ENCODE measurements at regions not wholly inside any gene's neighbourhood (a gene's known extent, or its start where the extent isn't known, plus 50 kb on each side); places are given as distances from the start of the nearest gene placed in this dataset.

DNA sequence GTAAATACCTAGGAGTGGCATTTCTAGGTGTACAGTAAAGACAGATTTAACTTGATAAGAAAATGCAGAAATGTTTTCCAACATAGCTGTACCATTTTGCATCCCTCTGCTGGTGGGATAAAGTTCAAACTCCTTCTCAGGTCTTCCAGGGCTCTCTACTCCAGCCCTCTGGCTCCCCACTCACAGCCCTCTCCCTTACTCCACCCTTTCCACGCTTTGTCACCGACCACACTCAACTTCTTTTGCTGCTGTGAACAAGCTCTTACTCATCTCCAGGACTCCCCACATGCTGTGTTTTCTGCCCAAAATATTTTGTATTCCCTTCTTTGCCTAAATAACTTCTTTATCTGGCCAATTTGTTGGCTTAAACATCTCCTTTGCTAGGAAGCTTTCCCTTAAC lies 90.6 kb upstream of the OSMR start:
- DNase-seq = no peak

DNA sequence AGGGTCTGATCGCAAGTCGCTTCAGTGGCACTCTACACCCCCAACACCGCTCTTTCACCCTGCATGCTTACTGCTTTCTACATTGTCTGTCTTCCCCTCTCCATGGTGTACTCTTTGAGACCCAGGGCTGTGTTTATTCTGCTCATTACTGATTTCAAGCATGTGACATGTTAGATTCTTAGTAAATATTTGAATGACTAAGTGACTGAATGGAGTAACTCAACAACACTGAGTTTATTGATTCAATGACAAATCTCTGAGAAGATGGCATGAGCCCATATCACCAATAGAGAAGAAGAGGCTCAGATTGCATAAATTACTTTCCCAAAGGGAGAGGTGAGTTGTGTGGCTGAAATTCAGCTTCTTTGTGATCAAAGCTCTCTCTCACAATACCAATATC lies 89.7 kb upstream of the OSMR start:
- no peak for DNase-seq

DNA sequence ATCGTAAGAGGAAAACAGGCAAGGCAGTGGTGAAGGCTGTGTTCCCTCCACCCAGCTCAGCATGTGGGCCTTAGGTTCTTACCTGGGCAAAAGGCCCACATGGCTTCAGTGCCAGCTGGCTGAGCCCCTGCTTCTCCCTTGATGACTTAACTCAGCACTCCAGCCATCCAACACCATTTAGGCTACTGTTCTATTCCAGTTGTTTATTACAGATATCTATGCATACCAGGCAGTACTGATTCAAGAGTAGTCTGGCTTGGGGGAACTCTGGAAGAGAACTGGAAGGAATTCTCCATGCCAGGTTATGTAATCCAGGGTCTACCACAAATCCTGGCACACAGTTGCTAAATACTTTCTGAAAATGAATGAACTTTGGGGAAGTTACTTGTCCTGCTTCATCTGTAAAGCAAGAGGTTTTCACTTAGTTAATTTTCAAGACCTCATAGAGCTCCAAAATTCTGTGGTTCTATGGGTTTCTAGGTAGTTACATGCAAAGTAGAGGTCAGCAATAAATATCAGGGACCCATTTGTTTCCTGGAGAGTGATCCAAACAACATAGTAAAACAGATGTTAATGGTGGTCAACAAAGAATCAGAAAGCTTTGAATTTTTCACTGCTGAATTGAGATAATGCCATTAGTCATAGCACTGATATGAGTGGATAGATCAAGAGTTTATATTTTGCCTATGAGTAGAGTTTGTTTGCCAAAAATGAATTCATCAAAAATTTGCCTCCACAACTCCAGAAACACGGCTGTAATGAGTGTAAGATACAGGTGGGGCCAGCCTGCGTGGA lies 88.2 kb upstream of the OSMR start:
- DNase-seq = no peak

DNA sequence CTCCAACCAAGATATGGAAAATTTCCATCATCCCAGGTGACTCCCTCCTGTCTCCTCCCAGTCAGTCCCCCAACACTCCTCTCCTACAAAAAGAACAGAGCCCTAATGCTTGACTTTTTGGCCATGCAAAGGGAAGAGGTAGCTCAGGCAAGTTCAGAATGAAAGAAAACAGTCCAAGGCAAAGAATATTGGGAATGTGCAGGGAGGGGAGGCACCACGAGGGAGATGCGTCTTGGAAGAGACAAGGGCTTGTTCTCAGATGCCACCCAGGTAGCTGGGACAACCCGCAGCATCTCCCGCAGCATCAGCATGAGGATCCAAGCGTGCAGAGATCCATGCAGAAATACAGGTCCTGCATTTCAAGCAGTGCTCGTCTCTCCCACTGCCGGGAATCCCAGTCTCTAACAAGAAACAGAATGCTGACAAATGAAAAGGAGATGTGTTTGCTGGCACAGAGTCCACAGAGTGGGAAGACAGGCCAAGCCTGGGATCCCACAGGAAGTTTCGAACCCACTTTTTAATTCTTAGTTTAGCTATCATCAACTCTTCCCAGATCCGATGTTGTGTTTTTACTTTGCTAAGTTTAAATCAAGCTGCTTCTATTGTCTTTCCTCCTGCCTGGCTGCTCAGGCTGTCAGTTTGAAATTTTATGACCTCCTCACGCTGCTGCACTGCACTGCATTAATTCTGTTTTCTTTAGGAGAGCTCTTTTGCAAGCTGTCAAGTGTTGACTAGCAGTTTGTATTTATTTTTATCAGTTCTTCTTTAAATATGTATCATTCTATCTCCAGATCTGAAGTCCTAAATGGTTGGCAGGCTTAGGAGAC lies 86.8 kb upstream of the OSMR start:
- DNase-seq = no peak

DNA sequence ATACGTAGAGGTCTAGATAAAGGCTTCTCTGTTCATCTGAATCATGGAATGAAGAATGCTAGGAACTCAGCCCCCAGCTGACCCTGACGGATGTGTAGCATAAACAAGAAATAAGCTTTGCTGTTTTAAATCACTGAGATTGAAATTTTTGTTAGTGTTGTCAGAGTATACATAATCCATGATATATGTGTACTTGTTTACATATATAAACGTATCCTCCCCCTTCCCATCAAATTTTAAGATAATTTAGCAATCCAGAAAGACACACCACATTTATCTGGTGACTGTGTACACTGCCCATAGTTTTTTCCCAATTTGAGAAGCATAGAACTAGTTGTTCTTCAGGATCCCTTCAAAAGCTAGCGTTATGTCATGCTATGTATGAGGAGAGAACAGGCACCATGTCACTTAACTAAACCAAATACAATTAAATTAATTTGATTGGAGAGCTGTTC lies 80.8 kb upstream of the OSMR start:
- DNase-seq = no peak

DNA sequence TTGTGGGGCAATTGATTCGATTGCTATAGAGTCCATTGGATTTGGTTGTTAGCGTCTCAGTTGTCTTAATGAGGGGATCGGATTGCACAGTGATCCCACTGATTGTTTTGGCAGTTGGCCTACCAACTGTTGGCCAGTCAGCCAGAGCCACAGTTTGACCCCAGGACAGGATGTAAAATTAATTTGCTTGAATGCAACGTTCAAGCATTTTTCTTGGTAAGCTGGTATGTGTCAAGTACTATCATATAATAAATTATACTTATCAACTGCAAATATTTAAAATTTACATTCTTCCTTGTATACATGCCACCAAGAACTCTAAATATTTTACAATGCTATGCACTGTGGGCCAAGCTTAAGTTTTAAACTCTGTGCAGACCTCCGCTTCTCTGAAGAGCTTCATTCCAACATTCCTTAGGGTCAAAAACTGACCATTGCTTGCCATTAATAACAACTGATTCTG lies 80.4 kb upstream of the OSMR start:
- no peak for DNase-seq

DNA sequence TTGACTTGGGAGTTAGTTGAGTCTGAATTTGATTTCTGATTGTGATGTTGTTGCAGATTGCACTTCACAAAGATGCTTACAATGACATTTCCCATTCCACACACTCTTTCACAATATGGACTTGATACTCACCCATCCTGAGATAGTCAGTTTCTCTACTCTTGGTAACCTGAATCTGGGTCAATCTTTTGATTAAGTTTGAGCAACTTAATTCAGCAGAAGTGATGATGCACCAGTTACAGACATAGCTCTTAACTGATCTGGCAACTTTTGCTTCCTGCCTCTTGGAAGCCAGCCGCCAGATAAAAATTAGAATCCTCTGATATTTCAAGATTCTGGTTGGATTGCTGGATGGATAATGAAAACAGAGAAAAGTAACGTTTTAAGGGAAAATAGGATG lies 79.7 kb upstream of the OSMR start:
- DNase-seq = no peak

DNA sequence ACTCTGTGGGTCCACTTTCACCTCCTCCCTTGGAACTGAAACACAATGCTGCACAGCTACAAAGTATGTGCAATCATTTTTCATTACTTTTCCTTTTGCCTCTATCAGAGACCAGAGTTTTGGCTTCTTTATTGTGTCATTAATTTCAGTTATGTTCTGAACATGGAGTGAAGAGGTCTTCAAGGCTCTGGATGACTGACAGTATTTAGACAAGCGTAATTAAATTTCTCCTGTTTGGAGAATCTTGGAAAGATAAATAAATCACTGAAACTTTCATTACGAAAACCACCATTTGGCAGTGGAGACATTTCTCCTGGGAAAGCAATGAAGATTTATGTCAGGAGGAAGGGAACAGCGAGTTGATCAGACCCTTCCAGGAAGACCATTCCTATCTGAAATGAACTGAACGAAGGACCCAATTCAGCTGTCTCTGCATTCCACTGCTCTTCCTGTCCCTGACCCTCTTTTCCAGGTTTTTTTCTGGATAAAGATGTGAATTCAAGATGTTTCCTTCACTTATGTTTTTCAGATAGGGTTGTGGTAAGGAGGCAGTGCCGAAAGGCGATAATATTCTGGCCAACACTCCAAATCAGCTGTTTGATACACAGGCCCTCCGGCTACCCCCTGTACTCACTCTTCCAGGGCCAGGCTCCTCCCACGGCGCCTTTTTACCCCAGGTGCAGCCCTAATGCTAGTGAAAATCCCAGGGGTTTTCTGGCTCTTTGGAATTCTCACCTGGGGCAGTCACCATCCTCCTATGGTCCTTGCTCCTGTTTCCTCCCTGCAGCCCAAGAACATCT lies 77.2 kb upstream of the OSMR start:
- DNase-seq = no peak

DNA sequence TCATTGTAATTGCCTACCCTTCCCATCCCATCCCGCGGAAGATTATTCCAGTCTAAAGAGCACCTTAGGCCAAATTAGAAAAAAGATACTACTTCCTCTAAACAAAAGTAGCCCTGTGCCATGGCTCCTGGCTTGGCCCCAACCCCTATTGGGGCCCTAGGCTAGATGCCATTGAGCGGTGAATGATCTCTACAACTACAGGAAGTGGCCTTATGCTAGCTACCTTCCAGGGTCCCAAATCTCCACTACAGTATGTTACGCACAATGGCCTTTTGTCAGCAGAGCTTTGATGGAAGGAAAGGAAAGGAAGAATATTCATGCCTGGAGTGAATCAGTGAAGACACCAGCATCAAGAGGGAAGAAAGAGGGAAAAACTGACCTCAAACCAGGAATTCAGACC lies 73.3 kb upstream of the OSMR start:
- DNase-seq = no peak

DNA sequence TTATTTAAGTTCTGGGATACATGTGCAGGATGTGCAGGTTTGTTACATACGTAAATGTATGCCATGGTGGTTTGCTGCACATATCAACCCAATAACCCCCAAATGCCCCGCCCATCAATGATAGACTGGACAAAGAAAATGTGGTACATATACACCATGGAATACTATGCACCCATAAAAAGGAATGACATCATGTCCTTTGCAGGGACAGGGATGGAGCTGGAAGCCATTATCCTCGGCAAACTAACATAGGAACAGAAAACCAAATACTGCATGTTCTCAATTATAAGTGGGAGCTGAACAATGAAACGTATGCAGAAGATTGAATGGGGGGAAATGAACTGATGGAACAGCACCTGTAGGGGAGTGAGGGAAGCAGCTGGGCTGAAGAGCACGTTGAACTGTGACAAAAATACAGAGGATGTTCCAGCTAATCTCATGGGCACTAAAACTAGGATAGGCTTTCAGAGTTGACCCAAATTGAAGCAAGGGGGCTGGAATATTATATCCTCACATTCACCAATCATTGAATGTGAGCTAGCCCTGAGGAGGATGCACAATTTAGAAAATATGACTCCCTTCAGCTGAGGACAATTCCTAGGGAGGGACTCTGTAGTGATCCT lies 70.5 kb upstream of the OSMR start:
- DNase-seq = no peak

DNA sequence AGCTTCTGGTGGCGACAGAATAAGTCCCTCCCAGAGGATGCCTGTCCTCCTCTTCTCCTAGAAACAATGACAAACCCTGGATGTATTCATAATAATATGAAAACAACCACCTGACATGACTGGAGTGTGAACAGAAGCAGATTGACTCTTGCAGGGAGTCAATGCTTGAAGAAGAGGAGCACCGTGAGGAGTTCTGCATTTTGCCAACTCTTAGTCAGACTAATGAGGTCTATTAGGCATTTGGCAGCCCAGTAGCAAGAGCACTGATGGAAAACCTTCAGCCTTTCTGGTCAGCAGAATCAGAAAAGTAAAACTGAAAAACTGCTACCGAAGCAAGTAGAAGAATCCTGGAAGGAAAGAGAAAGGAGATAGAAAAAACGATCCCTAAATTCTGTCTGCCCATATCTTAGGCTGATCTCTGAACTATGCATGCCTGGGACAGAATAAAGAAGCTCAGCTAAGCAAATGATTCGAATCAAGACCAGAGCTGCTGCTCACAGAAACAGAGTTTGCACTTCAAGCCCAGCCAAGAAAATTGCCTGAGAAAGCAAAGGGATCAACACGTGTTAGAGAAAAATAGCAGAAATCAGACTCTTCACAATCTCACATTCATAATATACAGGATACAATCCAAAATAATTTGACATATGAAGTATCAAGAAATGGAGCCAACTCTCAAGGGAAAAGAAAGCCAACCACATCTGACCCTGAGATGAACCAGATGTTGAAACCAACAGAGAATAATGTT lies 69.5 kb upstream of the OSMR start:
- no peak for DNase-seq

DNA sequence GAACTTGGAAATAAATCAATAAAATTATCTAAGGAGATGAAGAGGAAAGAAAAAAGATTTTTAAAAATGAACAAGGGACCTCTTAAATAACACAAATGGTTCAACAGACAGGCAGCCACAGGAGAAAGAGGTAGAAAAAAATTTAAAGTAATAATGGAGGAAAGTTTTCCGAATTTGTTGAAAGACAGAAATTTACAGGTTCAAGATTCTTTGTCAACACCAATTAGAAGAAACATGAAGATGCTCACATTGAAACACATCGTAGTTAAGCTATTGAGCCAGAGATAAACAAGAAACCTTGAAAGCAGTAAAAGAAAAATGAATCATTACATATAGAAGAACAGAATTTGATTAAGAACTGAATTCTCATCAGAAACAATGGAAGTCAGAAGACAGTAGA lies 68.7 kb upstream of the OSMR start:
- no peak for DNase-seq

DNA sequence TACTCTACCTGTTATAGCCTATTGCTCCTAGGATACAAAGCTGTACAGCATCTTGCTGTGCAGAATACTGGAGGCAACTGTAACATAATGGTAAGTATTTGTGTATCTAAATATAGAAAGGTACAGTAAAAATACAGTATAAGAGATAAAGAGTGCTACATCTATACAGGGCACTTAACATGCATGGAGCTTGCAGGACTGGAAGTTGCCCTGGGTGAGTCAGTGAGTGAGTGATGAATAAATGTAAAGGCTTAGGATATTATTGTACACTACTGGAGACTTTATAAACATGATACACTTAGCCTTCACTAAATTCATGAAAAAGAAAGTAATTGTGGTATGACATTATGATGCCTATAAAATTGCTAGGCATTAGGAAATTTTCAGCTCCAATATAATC lies 65.5 kb upstream of the OSMR start:
- DNase-seq = no peak

DNA sequence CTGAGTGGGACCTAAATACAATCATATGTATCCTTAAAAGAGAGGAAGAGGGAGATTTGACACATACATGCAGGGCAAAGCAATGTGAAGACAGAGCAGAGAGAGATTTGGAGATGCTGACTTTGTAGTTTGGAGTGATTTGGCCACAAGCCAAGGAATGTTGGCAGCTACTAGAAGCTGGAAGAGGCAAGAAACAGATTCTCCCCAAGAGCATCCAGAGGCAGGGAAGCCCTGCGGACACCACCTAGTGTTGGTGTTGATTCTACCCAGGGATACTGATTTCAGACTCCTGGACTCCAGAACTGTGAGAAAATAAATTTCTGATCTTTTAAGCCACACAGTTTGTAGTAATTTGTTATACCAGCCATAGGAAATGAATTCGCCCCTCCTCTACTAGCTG lies 64.9 kb upstream of the OSMR start:
- DNase-seq = no peak

DNA sequence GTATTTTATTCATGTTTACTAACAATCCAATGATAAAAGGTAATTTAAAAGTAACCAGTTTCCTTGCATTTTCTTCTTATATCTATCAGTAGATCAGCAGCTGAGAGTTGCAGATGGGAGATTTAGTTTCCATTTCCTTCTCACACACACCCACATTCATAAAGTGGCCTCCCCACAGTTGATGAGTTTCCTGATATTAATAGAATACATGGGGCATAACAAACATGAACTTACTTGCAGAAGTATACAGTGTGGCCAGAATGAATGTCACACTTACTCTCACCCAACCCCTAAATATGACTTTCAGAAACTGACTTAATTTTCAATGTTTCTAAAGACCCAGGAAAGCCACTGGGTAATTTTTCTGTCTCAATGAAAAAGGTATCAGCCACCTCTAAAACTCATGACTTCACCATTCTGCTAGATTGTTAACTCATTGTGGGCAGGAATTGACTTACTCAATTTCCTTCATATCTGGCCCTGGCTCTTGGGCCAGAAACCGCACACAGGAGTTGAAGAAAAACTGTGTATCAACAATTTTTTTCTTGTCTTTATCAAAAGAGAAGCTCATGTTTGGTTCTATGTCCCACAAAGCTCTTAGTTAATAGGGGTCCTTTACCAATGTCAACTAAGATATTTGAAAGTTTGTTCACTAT lies 63.5 kb upstream of the OSMR start:
- DNase-seq = no peak

DNA sequence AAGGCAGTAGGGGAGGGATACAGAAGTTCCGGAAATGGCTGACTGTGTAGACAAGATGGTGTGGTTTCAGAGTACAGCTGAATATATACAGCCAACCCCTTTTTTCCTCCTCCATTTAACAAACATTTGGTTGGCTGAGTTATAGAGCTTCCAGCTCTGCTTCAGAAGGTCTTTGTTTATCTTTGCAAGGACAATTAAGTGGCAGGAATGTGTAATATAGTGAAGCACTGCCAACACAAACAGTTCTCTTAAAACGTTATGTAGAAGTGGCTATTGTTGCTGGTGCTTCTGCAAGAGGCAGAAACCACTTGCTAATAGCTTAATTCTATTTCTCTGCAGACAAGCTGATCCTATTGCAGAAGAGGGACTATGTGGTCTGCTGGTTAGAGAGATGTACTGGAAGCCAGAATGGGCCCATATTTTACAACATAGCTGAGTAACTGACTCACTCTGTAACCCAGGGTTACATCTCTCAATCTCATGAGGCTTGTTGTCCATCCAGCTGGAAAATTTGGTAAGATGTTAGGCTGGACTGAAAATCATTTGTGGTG lies 62.7 kb upstream of the OSMR start:
- no peak for DNase-seq

DNA sequence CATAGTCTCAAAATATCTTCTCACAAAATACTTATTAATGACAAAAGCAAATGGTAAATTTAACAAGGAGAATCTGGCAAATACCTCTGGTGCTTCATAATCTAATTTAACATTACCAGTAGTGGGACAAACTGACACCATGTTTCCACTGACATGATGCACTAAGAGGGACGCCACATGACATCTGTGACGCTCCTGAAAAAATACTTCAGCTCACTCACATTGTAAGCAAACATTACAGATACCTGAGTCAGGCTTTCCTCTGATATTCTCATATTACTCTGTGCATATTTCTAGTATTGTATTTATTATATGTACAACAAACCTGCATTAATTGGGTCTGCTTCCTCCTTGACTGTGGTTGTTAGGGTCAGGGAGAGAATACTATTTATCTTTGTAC lies 56.7 kb upstream of the OSMR start:
- DNase-seq = no peak

DNA sequence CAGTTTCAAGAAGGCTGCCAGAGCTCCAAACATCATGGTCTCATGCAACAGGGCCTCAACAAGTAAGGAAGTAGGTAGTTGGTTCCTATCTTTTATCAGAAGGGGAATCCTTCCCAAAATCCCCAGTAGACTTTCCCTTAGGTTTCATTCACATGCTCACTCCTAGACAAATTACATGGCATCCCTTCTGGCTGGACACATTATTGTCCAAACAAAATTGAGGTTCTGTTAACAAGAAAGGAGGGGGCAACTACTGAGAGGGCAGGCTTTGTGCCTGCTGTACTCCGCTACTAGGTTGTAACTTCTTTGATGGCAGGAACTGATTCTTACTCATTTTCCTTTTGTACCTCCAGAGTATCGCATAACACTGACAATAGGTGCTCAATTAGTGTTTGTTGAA lies 56.0 kb upstream of the OSMR start:
- DNase-seq = no peak

DNA sequence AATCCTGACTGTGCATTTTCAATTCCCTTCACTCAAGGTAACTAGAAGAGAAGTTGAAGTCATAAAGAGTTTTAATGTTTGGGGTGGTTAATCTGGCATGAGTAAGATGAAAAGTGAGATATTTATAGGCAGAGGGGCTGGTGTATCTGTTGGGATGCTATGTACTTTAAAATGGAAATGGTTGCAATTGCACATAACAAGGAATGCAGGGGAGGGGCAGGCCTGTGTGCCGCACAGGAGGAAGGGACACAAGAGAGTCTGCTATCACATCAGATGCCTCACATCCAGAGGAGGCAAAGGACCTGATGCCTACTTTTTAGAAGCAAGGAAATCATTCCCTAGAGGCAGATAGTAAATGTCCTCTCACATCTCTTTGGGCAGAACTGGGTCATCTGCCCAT lies 55.5 kb upstream of the OSMR start:
- no peak for DNase-seq

DNA sequence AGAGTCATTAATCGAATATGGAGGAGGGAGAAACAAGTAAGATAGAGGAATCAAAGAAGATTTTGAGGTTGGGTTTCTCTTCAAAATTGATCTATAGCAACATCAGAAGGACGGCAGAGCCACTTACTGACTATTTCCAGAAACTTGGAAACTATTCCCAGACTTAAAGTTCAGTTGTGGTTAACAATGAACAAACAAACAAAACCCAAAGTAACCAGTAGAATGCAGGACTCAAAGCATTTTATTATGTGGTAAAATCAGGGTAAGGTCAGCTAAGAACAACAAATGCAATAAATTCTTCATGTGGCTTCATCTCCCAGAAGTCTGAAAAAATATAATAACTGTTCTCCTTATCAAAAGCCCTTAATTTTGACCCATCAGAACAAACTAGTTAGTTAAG lies 54.9 kb upstream of the OSMR start:
- no peak for DNase-seq

DNA sequence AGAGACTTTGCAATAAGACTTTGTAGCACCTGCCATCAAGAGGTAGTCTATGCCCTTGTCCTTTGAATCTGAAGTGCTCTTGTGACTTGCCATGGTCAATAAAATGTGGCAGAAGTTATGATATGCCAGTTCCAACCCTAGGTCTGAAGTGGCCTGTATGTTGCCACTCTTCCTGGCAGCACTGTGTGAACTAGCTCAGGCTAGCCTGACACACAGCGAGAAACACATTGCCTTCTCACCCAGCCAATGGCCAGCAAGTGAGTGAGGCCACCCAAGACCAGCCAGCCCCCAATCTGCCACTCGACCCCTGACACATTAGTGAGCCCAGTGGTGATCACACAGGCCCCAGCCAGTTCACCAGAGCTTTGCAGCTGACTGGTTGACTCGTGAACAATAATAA lies 52.7 kb upstream of the OSMR start:
- no peak for DNase-seq
